DOHH2 (cell line): ENCODE measurements at regions not wholly inside any gene's neighbourhood (a gene's known extent, or its start where the extent isn't known, plus 50 kb on each side); places are given as distances from the start of the nearest gene placed in this dataset.

Source experiments
- CTCF ChIP-seq: fragments of 200-600 bp; sonication (generic); IDR thresholded peaks from one replicate; pipeline ENCODE4 v1.5.1; 2014; ENCODE audit warnings: antibody characterized with exemption, mild to moderate bottlenecking, low read depth, low read length; ENCODE audit not compliant: poor library complexity, severe bottlenecking
- EZH2phosphoT487 ChIP-seq: fragments of 200-600 bp; sonication (generic); IDR thresholded peaks from 2 replicates; pipeline ENCODE4 v1.6.1; 2017; ENCODE audit warnings: borderline replicate concordance, mild to moderate bottlenecking, antibody characterized with exemption, low read length, moderate library complexity, mixed read lengths

DNA sequence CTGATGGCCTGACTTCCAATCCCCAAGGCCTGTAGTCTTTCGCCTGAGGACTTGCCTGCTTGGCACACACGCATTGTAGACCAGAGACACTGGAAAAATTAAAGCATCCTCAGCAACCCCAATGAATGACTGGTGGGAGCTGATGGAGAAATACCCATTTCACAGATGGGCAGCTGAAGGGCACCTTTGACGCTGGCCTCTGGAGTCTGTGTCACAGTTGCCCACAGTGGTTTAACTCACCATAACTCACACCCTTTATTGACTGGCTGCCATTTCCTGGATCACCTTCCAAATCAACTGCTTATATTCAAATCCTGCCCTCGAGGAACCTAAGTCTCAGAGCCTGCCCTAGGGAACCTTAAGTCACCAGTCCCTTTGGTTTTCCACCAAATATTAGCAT lies 183.1 kb downstream of the SHQ1 start:
- TF ChIP-seq CTCF (no peak), EZH2phosphoT487 (no peak)
